HG03280 (cell line): ENCODE measurements at regions not wholly inside any gene's neighbourhood (a gene's known extent, or its start where the extent isn't known, plus 50 kb on each side); places are given as distances from the start of the nearest gene placed in this dataset.

ENCODE experiments used
- ATAC-seq: cut with Tn5 transposase; IDR thresholded peaks from one replicate; pipeline ENCODE4 v1.9.1; 2021; ENCODE audit warnings: mild to moderate bottlenecking, moderate library complexity; ENCODE audit not compliant: unreplicated experiment

- ATAC-seq: no peak
Measured at GRCh38 chr10:131444286-131444685, 132.8 kb upstream of the TCERG1L start.

DNA sequence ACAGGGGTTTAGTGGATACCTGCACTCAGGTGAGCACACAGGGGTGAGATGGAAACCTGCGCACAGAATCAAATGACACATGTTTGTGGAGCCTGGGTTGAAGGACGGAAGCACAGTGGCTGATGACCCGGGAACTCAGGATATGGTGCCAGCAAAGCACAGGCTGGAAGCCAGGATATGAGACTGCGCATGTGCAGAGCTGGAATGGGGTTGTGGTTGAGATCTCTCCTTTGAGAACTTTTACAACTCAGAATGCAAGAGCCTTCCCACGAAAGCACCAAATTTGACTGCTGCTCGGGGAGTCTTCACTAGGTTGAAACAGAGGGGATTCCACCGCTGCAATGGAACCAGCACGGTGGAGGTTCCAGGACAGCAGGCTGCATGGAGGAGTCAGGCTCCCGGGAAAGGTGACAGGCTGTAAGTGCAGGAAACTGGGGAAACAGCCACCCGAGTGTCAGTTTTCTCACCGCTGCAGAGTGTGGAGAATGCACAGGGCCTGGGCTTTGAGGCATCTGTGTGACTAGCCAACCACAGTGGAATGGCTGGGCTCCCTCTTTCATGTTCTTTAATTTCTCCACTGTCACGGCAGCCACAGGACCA, 133.4 kb upstream of the TCERG1L start:
- no peak for ATAC-seq

DNA sequence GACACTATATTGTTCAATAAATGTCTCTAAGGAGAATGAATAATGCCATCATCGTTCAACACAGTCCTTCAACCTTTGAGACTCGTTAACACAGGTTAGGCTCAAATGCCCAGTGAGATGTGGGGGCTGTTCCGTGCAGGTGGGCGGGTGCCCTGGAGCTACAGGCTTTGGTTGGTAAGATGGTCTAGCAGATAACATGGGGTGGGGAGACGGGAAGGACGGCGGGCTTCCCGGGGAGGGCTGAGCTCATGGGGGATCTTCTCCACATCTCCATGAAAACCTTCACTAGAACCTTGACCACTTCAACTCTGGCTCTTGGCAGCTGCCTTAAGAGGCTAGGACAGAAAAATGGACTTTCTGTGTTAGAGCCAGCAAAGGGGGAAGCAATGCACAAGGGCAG, 134.1 kb upstream of the TCERG1L start:
- ATAC-seq: no peak

DNA sequence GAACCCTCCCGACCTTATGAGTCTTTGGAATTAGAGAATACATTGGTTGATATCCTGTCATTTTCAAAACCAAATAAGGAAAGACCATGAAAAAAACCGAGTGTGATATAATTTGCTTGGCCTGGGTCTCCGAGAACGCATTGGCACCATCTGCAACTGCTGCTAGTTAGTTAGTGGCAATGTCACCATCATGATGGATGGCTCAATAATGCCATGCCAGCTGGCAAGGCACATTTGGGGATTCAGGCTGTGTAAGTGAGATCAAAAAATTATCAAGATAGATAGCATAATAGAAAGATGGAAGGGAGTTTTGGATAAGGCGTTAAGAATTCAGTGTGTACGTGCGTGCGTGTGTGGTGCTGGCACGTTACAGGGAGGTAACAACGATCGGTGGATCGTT, 134.7 kb upstream of the TCERG1L start:
- ATAC-seq: no peak

DNA sequence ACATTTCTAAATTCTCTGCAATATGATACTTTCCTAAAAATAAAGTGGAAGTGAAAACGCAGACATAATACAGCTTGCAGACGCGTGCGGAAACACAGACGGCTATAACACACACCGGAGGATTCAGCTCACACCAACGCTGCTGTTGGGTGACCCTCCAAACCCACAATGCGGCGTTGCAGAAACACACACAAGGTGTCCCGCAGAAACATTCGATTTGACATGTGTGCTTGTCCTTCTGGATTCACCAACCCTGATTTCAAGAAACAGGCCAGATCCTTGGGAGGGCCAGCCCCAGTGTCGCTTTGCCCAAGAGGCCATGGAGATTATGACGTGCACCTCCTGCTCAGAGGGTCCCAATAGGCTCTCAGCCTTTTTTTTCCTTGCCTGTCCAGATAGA, 136.7 kb upstream of the TCERG1L start:
- no peak for ATAC-seq

DNA sequence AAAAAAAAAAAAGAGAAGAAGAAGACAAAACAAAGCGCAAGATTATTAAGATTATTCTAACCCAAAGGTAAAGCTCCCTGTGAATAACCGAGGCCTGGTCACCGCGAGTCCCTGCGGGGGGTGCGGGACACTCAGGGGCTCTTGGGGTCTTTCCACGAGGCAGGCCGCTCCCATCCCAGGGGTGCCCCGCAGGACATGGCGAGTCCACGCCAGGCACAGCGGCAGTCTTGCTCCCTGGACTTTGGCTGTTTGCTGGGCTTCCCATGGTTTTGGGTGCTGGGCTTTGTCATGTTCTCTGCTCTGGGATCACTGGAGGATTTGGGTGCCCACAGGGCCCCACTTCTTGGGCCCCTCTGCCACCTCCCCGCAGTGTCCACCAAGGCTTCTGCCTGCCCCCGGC, 137.4 kb upstream of the TCERG1L start:
- ATAC-seq: no peak

- no peak for ATAC-seq
Measured at GRCh38 chr10:131450216-131450765, 138.8 kb upstream of the TCERG1L start.

DNA sequence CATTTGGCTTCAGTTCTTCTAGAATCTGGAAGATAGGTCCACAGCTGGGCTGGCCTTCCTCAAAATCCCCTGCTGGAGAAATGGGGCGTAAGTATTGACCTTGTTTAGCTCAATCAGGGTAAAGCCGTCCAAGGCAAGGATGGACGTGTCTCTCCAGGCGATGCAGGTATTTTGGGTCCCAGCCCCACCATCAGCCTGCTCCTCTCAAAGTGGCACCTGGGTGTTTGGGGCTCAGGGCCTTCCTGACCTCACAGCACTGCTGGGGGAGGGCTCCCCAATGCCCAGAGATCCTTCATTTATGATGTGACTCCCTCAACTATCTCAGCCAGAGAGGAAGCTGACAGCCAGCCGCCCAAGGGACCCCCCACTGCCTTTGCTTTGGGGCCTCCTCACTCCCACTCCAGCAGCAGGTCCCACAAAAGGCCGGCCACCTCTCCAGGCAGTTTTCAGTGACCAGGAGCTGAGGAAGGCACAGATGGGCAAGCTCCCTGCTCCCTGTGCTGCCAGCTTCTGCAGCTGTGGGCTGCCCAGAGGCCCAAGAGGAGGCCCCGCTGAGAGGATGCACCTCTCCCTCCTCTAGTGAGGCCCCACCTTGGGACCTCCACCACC, 140.0 kb upstream of the TCERG1L start:
- no peak for ATAC-seq

- ATAC-seq: no peak
Measured at GRCh38 chr10:131452926-131453720, 141.6 kb upstream of the TCERG1L start.

GRCh38 chr10:131453721-131454634, 142.5 kb upstream of the TCERG1L start:
- ATAC-seq: no peak

- ATAC-seq: no peak
Measured at GRCh38 chr10:131456411-131456810, 144.9 kb upstream of the TCERG1L start.

DNA sequence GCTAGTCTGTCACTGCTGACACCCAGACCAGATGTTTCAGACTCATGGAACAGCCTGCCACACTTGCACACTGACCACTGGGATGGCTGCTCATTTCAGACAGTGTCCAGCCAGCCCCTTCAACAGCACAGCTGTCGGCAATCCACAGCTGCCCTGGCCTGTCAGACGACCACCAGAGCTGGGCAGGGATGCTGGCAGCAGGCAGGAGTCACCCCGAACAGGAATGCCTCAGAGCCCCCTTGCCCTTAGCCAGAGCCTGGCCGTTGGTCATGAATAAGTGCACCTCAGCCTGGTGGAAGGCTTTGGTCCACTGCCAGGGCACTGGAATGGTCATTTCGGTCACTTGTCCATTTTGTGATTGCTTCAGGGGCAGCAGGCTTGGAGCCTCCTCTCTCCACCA, 149.6 kb upstream of the TCERG1L start:
- ATAC-seq: no peak

GRCh38 chr10:131464789-131465188, 153.3 kb upstream of the TCERG1L start:
- no peak for ATAC-seq

GRCh38 chr10:131469551-131469950, 158.0 kb upstream of the TCERG1L start:
- no peak for ATAC-seq

DNA sequence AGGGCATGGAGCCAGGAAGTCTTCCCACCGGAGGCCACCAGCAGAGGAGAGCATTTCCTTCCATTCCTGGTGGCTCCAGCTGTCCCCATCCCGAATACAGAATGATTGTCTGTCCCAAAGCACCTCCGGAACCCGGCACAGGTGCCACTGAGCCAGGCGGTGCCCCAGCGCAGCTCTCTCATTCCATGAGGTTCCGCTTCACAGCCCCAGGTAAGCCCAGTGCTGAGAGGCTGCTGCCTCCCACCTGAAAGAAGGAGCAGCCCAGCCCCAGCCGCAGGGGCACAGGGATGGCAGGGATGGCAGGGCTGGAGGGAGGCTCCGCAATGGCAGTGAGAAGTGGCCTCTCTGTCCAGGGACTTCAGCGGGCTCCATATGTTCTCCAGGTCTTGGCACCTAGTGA, 162.1 kb upstream of the TCERG1L start:
- no peak for ATAC-seq

GRCh38 chr10:131474416-131474815, 162.9 kb upstream of the TCERG1L start:
- no peak for ATAC-seq

DNA sequence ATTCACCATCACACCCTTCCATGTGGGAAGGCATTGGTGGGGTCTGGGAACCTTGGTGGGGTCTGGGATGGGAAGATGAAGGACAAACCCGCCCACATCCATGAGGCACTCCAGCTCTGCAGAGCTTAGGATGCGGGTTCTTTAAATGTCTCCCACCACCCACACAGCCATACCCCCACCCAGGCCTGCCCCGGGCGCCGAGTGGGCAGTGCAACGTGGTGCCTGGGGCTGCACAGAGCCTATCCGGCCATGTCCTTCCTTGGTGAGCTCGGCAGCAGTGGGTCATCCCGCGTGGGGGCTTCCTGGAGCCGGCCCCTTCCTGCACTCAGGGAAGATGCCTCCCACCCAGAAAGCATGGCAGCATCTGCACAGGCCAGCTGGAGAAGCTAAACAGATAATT, 163.5 kb upstream of the TCERG1L start:
- no peak for ATAC-seq

GRCh38 chr10:131475803-131476202, 164.3 kb upstream of the TCERG1L start:
- no peak for ATAC-seq

- ATAC-seq: no peak
Measured at GRCh38 chr10:131477457-131478121, 166.1 kb upstream of the TCERG1L start.

DNA sequence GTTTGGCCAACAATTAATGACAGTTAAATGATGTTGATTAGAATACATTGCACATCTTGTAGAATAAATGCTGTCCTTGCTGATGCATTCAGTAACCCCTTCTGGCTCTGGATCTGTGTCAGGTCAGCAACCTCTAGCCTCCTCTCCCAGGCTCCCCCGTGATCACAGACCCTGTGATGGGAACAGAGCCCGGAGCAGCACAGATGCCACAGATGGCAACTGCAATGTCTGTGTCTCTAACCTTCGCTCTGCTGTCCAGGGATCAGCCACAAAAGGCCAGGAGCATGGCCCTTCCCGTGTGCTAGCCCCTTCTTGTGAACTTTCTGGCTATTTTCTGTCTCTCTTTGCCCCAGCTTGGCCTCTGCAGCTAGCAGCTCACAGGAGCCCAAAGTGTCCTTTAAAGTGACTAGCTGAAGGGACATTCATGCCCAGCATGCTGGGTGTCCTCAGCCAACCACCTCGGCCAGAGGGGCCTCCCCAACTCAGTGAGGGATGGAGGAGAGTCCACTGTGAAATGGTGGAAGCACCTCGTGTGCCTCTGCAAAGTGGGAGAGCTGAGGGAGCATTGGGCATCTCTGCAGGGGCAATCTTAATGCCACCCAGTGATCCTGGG, 167.0 kb upstream of the TCERG1L start:
- no peak for ATAC-seq
